Breast epithelium (tissue), 4 donors: ENCODE measurements at regions not wholly inside any gene's neighbourhood (a gene's known extent, or its start where the extent isn't known, plus 50 kb on each side); places are given as distances from the start of the nearest gene placed in this dataset.

Experiments used
- DNase-seq, 2 donors: peaks; one replicate each; pipeline ENCODE4 v3.0.0-alpha.2; 2019; ENCODE audit warnings: low spot score in 2 of 2
- H3K27ac ChIP-seq, 2 donors: fragments of 200-600 bp; sonication (generic) in 1 of 2; one replicate each; pipeline ENCODE4 v1.5.1; 2016 to 2019; ENCODE audit warnings: mild to moderate bottlenecking in 1 of 2
- H3K27me3 ChIP-seq, 2 donors: fragments of 200-600 bp; sonication (generic) in 1 of 2; one replicate each; pipeline versions ENCODE4 v1.5.1 to v1.6.0; 2017 to 2019; ENCODE audit warnings: control low read depth in 1 of 2, mild to moderate bottlenecking in 1 of 2
- H3K36me3 ChIP-seq: fragments of 200-600 bp; one replicate; pipeline ENCODE4 v1.5.1; 2019
- H3K4me1 ChIP-seq, 2 donors: fragments of 200-600 bp; sonication (generic); one replicate each; pipeline ENCODE4 v1.5.1; 2016 to 2019; ENCODE audit warnings: control low read depth in 1 of 2
- H3K4me3 ChIP-seq, 3 donors: fragments of 200-600 bp; sonication (generic); 1 replicate in 2 of 3; 2 replicates in 1 of 3; pipeline ENCODE4 v1.5.1; 2016 to 2019; ENCODE audit warnings: mild to moderate bottlenecking in 3 of 3, moderate library complexity in 2 of 3
- H3K9me3 ChIP-seq, 2 donors: fragments of 200-600 bp; sonication (generic) in 1 of 2; one replicate each; pipeline ENCODE4 v1.5.1; 2016 to 2019; ENCODE audit warnings: control low read depth in 1 of 2
- POLR2A ChIP-seq: fragments of 450-650 bp; IDR thresholded peaks from one replicate; pipeline ENCODE4 v1.6.1; 2016; ENCODE audit warnings: antibody characterized with exemption, mild to moderate bottlenecking, moderate library complexity
- POLR2AphosphoS5 ChIP-seq, 3 donors: sonication (generic); formaldehyde crosslinking; IDR thresholded peaks; one replicate each; pipeline ENCODE4 v1.6.1; 2017; ENCODE audit warnings: antibody characterized with exemption in 3 of 3
- intact Hi-C: fragments of 100-400 bp; cut with DNase I; formaldehyde crosslinking; loops from one replicate; pipeline ENCODE4 v1.15.1; 2023; ENCODE audit warnings: low total_unique reads
- TF ChIP-seq, protein P1 (sequence below), 3 donors: fragments of 450-650 bp; IDR thresholded peaks; one replicate each; pipeline ENCODE4 v1.5.1; 2016 to 2017; ENCODE audit warnings: antibody characterized with exemption in 3 of 3, mild to moderate bottlenecking in 3 of 3, moderate library complexity in 3 of 3

DNA sequence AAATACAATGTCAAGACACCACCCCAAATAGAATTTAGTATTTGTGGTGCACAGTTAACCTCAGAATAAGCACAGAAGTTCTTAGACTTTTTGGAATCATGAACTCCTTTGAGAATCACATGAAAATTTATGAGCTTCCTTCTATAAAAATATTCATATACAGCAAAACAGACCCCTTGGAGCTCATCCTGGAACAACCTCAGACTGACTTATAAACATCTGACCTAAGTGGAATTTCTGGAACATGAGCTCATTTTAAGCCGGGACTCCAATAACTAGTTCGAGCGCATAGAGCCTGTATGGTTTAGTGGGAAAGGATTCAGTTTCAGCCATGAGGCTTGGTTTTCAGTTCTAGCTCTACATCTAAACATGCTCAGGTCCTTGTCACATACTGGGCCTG, 192.3 kb downstream of the DEPDC1B start:
- DNase-seq = no peak
- Histone ChIP-seq H3K27me3 (no peaks in the 10 kb centered on the region), H3K9me3 (no peaks in the 10 kb centered on the region), H3K4me1 (no peaks in the 10 kb centered on the region), H3K27ac (no peak overlapping the region), H3K36me3 (no peaks in the 10 kb centered on the region), H3K4me3 (no peak overlapping the region)
- intact Hi-C loops = no loop called here
- TF ChIP-seq POLR2AphosphoS5 (IDR thresholded peaks at IDR 0.05) = no peak
- TF ChIP-seq, protein P1, sequence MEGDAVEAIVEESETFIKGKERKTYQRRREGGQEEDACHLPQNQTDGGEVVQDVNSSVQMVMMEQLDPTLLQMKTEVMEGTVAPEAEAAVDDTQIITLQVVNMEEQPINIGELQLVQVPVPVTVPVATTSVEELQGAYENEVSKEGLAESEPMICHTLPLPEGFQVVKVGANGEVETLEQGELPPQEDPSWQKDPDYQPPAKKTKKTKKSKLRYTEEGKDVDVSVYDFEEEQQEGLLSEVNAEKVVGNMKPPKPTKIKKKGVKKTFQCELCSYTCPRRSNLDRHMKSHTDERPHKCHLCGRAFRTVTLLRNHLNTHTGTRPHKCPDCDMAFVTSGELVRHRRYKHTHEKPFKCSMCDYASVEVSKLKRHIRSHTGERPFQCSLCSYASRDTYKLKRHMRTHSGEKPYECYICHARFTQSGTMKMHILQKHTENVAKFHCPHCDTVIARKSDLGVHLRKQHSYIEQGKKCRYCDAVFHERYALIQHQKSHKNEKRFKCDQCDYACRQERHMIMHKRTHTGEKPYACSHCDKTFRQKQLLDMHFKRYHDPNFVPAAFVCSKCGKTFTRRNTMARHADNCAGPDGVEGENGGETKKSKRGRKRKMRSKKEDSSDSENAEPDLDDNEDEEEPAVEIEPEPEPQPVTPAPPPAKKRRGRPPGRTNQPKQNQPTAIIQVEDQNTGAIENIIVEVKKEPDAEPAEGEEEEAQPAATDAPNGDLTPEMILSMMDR (IDR thresholded peaks at IDR 0.05) = no peak
- no peak for TF ChIP-seq POLR2A

DNA sequence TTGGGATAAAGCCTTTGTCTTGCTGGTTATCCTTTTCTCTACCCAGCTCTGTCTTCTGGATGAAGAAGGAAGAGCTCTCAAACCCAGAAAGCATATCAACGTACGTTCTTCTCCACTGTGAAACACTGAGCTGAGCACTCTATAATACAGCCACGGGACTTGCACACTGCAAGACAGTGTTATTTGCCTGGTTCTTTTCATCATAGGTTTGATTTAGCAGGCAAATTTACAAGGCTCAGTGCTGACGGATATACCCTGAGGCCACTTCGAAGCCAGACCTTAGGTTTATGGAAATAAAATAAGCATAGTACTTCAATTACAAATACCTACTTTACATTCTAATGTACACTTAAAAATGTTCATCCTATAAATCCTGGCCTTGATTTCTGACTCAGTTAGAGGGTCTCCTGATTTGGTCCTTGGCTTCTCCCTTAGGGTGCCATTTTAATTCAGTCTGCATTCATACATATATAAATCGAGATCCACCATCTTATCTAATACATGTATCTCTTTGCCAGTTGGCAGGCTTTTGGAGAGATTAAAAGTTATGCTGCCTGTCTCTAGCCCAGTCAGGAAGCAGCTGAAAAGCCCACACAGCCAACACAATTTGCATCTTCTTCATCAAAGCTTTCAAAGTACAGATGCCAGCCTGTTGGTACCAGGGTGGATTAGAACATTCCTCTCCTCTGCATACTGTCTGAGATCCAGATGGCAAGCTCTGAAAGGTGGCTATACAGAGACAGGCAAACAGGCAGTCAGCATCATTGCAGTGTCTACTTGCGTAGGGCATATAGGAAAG, 194.4 kb downstream of the DEPDC1B start:
- TF ChIP-seq, protein P1 (IDR thresholded peaks at IDR 0.05) = no peak
- TF ChIP-seq POLR2A (no peak), POLR2AphosphoS5 (IDR thresholded peaks at IDR 0.05) (no peak)
- H3K36me3 ChIP-seq = no peaks in the 10 kb centered on the region
- intact Hi-C loops = no loop called here
- no peaks in the 10 kb centered on the region for H3K9me3 ChIP-seq
- no peak overlapping the region for H3K27ac ChIP-seq
- H3K27me3 ChIP-seq = no peaks in the 10 kb centered on the region
- no peak overlapping the region for H3K4me3 ChIP-seq
- no peak for DNase-seq
- no peaks in the 10 kb centered on the region for H3K4me1 ChIP-seq

DNA sequence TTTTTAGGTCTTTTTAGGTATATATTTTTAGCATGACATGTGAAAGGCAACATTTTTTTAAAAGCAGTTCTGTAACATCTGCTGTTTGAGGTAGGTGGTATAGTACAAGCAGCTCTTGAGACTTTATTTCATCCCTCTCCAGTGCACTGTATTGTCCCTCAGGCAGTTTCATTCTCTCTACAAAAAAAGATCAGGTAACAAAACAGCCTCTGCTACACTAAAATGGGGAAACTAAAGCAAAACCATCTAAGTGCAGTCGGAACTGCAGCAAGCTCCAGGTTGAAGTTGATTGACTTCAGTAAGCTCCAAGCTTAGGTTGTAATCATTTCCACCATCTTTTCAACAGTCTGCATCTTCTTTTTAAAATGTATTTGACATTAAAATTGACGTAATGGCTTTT, 195.6 kb downstream of the DEPDC1B start:
- intact Hi-C loops = no loop called here
- Histone ChIP-seq H3K27ac (no peak overlapping the region), H3K4me3 (no peak overlapping the region), H3K36me3 (no peaks in the 10 kb centered on the region), H3K9me3 (no peaks in the 10 kb centered on the region), H3K4me1 (no peaks in the 10 kb centered on the region), H3K27me3 (no peaks in the 10 kb centered on the region)
- DNase-seq = no peak
- TF ChIP-seq POLR2A (no peak), POLR2AphosphoS5 (IDR thresholded peaks at IDR 0.05) (no peak)
- TF ChIP-seq, protein P1 (IDR thresholded peaks at IDR 0.05) = no peak

DNA sequence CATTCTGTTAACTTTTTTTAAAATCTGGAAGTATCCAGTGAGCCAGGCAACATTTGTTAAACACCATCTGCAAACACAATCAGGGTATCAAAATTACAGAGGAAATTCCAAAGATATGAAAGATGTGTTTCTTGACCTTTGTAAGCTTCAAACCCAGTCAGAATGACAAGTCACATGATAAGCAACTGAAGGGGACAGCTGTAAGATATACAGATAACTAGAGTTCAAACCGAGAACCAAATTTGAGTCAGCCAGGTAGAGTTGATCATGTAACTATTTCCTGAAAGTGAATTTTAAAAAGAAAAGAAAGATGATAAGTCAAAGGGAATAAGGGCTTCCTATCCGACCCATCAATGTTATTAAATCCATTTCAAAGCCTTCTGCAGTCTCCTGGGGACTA, 196.2 kb downstream of the DEPDC1B start:
- H3K4me3 ChIP-seq = no peak overlapping the region
- DNase-seq = no peak
- no peaks in the 10 kb centered on the region for H3K4me1 ChIP-seq
- no peak overlapping the region for H3K27ac ChIP-seq
- no peaks in the 10 kb centered on the region for H3K27me3 ChIP-seq
- H3K36me3 ChIP-seq = no peaks in the 10 kb centered on the region
- intact Hi-C loops = no loop called here
- TF ChIP-seq, protein P1 (IDR thresholded peaks at IDR 0.05) = no peak
- TF ChIP-seq POLR2A (no peak), POLR2AphosphoS5 (IDR thresholded peaks at IDR 0.05) (no peak)
- no peaks in the 10 kb centered on the region for H3K9me3 ChIP-seq

DNA sequence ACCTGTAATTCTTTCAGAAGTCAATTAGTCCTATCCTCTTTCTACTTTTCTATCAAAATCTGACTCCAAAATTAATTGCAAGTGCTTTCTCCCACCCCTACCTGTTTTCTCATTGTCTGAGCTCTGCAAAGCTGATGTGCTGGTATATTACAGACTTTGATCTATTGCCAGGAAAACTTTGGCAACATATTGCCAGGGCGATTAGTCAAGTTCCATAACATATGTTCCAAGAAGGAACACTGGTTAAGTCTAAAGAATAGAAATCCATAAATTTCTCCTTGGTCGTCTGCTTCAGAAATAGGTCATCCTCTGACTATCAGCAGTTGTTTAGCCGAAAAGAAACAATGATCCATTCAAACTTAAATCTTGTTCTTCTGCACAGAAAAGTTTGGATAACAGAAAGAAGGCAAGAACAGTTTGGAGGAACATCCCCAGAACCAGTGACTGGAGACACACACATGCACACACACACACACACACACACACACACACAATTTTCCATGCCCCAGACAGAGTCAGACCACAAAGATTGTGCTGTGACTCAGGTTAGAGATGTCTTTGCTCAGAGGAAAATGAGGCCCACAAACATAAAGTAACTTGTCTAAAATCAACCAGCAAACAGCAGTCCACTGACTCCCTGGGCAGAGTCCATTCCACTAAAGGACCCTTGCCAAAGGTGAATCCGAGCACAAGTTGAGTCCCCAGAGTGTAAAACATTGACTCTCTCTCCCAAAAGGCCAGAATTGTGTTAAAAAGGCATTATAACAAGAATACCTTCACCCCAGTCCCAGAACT, 202.1 kb downstream of the DEPDC1B start:
- H3K36me3 ChIP-seq = no peaks in the 10 kb centered on the region
- no peak overlapping the region for H3K27ac ChIP-seq
- TF ChIP-seq, protein P1 (IDR thresholded peaks at IDR 0.05) = no peak
- TF ChIP-seq POLR2A = no peak
- TF ChIP-seq POLR2AphosphoS5 (IDR thresholded peaks at IDR 0.05) = no peak
- no peak for DNase-seq
- H3K9me3 ChIP-seq = no peaks in the 10 kb centered on the region
- H3K4me3 ChIP-seq = no peak overlapping the region
- no peaks in the 10 kb centered on the region for H3K27me3 ChIP-seq
- H3K4me1 ChIP-seq = no peaks in the 10 kb centered on the region
- intact Hi-C loops = no loop called here
